HG03097 (cell line): ENCODE measurements at regions not wholly inside any gene's neighbourhood (a gene's known extent, or its start where the extent isn't known, plus 50 kb on each side); places are given as distances from the start of the nearest gene placed in this dataset.
"Not testable (repeated sequence)": the region's sequence is repeated elsewhere in the genome, so short reads cannot be mapped to it uniquely, and the experiment has no call there.

Source experiments
- ATAC-seq: cut with Tn5 transposase; IDR thresholded peaks from one replicate; pipeline ENCODE4 v1.9.1; 2021; ENCODE audit not compliant: unreplicated experiment, low FRiP score

- no peak for ATAC-seq
These were observed 214.7 kb upstream of the INTU start for GRCh38 chr4:127417885-127418535.

DNA sequence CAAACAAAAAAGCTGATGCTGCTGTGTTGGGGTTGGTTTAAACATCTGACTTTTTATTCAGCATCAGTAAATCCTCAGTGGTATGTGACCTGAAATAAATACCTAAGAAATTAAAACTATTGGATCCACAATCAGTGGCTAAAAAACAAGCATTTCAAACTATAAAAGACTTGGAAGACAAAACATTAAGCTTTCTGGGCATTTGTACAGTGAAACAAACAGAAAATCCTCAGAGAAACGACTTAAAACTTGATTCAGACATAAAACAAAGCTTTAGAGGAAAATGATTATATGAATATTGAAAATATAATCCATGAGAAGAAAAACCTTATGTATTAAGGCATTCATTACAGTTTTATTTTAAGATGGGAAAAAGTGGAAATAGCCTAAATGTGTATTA is 213.3 kb upstream of the INTU start:
- ATAC-seq, result no peak

DNA sequence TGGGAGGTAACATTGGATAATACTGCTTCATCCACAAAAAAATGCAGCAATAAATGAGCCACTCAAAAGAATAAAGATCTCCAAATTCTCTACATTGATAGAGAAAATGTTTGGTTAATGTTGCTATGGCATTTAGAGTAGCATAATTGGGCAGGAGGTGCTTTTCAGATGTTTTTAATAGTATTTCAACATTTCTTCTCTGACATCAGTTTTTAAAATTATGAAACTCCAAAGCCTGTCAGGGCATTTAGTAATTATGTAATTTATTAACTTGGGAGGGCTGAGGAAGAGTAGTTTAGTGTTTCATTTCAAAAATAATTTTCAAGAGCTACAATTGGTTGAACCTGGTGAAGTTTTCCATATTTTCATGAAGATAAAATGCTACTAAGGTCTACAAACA is 211.3 kb upstream of the INTU start:
- no peak for ATAC-seq

DNA sequence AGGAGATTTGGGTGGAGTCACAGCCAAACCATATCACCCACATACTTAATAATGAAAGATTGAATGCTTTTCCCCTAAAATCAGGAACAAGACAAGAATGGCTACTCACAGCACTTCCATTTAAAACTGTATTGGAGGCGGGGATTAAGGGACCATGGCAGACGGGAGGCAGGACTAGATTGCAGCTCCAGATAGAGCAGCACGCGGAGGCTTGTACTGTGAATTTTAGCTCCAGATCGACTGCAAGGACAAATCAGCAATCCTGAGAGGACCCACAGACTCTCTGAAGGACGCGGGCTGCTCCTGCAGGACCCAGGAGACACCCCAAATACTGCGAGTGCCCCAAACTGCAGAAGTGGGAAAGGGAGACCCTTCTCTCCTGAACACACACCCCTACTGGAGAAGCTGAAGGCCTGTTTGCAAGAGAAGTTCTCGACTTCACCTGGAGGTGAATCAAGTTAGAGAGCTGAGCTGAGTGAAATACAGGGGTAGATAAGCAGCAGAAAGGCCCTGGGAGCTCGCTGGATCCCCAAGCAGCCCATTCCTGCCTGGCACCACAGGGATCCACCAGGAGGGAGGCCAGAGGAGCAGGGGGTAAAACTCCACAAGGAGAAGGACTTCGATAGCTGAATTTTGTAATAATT is 207.4 kb upstream of the INTU start:
- ATAC-seq, result no peak

DNA sequence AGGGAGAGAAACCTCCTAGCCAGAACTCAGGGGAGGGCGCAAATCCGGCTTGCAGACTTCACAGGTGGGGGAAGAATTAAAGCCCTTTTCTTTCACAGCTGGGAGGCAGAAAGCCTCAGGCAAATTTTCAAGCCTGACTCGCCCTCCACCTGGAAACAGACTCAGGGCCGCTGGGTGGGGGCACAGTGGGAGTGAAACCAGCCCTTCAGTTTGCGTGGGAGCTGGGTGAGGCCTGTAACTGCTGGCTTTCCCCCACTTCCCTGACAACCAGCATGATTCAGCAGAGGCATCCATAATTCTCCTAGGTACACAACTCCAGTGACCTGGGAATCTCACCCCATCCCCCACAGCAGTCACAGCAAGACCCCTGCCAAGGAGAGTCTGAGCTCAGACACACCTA is 206.9 kb upstream of the INTU start:
- no peak for ATAC-seq

DNA sequence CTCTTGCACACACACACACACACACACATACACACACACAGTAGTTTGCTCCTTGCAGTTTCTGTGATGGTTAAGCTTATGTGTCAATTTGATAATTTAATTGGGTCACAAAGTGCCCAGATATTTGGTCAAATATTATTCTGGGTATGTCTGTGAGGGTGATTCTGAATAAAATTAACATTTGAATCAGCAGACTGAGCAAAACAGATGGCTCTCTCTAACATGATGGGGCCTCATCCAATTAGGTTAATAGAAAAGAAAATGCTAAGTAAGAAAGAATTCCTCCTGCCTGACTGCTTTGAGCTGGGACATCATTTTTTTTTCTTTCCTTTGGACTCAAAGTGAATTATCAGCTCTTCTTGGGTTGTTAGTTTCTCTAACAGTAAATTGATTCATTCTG is 191.2 kb upstream of the INTU start:
- ATAC-seq, result no peak

DNA sequence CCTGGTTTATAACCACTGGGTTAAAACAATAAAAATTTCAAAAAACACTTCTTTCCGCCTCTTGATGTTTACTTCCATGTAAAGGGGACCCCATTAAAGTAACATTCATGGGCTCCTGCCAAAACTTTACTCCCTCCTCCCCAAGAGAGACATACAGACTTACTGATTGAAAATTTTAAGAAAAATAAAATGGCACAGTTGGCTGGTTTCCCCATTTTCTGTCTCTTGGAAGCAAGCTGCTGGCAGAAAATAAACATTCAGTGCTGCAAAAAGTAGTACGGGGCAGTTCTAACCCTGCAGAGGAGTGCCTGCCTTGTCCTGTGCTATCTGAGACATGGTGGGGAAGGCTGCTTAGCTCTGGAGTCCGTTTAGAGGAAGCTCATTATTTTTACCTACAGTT is 187.3 kb upstream of the INTU start:
- ATAC-seq, result no peak

GRCh38 chr4:127446427-127446885 is 186.3 kb upstream of the INTU start:
- ATAC-seq, result no peak

GRCh38 chr4:127448986-127449385 is 183.8 kb upstream of the INTU start:
- no peak for ATAC-seq

- ATAC-seq, result no peak
These were observed 183.3 kb upstream of the INTU start for GRCh38 chr4:127449449-127449848.

- no peak for ATAC-seq
These were observed 182.5 kb upstream of the INTU start for GRCh38 chr4:127450276-127450675.

- no peak for ATAC-seq
These were observed 168.9 kb upstream of the INTU start for GRCh38 chr4:127463883-127464282.

DNA sequence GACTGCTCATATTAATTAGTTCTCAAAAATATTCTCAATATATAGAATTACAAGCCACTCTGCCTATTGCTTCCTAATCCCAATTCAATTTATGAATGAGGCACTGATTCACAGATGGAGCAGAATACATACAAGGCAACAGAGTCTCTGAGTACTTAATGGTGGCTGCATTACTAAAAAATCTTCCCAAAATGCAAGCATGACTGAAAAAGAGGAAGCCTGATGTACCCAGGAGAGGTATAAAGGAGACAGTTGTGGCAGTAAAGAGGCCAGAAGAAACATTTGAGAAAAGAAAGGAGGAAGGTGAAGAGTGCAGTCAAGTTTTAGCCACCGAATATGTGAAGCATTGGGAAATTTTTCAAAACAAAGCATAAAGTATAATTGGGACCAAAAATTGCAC is 163.2 kb upstream of the INTU start:
- no peak for ATAC-seq

DNA sequence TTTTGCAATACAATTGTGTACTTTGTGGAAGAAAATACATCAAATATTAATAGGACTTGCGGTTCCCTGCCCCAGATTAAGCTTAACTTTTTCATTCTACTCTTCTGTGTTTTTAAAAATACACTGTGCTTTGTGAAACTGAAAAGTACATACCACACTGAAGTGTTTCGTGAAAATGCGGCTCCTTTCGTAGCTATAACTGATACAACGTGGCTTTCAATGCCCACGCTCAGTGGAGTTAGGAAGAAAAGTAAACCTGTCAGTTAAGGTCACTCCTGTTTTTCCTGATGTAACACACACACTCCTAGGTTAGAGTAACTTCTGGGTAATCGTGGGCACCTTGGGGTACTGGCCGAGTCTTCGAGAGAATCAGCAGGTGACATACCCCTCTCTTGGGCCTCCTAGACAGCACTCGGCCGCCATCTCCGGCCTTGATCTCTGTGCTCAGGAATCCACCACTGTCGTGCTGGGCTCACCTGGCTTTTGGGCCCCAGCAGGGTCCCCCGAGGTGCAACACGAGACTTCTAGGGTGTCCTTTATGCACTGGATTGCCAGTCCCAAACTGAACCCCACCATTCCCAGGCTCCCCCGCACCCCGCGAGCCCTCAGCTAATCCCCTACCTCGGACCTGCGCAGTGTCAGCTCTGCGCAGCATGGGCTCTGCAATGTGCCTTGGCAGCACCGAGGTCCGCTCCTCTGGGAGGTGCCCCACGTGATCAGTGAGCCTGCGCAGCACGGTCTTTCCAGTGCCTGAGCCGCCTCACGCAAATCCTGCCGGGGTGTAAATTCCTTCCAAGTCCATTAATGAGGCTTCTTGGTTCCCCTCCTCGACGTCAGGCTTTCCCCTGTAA is 162.6 kb upstream of the INTU start:
- no peak for ATAC-seq

GRCh38 chr4:127478271-127478670 is 154.5 kb upstream of the INTU start:
- ATAC-seq, result not testable (repeated sequence)

- ATAC-seq, result no peak
These were observed 153.6 kb upstream of the INTU start for GRCh38 chr4:127479031-127479622.

DNA sequence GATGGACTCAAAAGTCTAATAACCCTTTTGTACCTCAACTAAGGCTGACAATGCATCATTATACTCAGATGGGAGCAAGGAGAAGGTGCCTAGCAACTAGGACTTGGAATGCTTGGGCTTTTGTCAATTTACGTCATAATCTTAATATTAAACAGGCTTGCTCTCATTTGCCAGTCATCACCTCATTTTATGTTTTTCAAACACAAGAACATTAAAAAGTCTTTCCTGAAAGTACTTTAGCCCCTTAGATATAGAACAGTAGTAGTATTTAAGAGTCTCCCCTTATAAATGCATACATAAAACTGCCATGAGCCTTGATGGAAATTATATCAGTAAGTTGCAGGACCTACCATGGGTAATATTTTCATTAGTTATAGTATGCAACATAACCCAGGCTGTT is 150.7 kb upstream of the INTU start:
- ATAC-seq, result no peak

- no peak for ATAC-seq
These were observed 148.6 kb upstream of the INTU start for GRCh38 chr4:127484117-127484516.

GRCh38 chr4:127486248-127486647 is 146.5 kb upstream of the INTU start:
- no peak for ATAC-seq

DNA sequence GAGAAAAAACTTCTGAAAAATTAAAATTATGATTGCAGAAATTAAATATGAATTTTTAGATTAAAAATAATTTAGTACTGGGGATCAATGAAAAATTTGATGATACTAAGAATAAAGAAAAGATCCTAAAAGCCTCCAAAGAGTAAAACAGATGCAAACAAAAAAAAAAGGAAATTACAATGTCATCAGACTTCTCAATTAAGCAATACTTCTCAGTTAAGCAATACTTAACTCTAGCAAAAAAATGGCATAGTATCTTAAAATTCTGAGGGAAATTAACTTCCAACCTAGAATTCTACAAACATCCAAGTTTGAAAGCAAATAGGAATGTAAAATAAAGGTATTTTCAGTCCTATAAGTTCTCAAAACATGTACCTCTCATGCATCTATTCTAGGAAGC is 141.2 kb upstream of the INTU start:
- ATAC-seq, result no peak

GRCh38 chr4:127496875-127497274 is 135.9 kb upstream of the INTU start:
- not testable (repeated sequence) for ATAC-seq
